ENCODE measurements at regions not wholly inside any gene's neighbourhood (a gene's known extent, or its start where the extent isn't known, plus 50 kb on each side); places are given as distances from the start of the nearest gene placed in this dataset.

- TF ChIP-seq CTCF (conservative IDR thresholded peaks at IDR 0.05; ENCODE audit: low read length): no peak
- no peak for TF ChIP-seq EZH2phosphoT487 (IDR thresholded peaks at IDR 0.05; ENCODE audit: borderline replicate concordance)
Measured at GRCh38 chr5:130805036-130805435, 360.0 kb downstream of the HINT1 start.
